Breast epithelium (tissue), 4 donors: ENCODE measurements at regions not wholly inside any gene's neighbourhood (a gene's known extent, or its start where the extent isn't known, plus 50 kb on each side); places are given as distances from the start of the nearest gene placed in this dataset.

Experiments used
- DNase-seq, 2 donors: peaks; one replicate each; pipeline ENCODE4 v3.0.0-alpha.2; 2019; ENCODE audit warnings: low spot score in 2 of 2
- H3K27ac ChIP-seq, 2 donors: fragments of 200-600 bp; sonication (generic) in 1 of 2; one replicate each; pipeline ENCODE4 v1.5.1; 2016 to 2019; ENCODE audit warnings: mild to moderate bottlenecking in 1 of 2
- H3K27me3 ChIP-seq, 2 donors: fragments of 200-600 bp; sonication (generic) in 1 of 2; one replicate each; pipeline versions ENCODE4 v1.5.1 to v1.6.0; 2017 to 2019; ENCODE audit warnings: control low read depth in 1 of 2, mild to moderate bottlenecking in 1 of 2
- H3K36me3 ChIP-seq: fragments of 200-600 bp; one replicate; pipeline ENCODE4 v1.5.1; 2019
- H3K4me1 ChIP-seq, 2 donors: fragments of 200-600 bp; sonication (generic); one replicate each; pipeline ENCODE4 v1.5.1; 2016 to 2019; ENCODE audit warnings: control low read depth in 1 of 2
- H3K4me3 ChIP-seq, 3 donors: fragments of 200-600 bp; sonication (generic); 1 replicate in 2 of 3; 2 replicates in 1 of 3; pipeline ENCODE4 v1.5.1; 2016 to 2019; ENCODE audit warnings: mild to moderate bottlenecking in 3 of 3, moderate library complexity in 2 of 3
- H3K9me3 ChIP-seq, 2 donors: fragments of 200-600 bp; sonication (generic) in 1 of 2; one replicate each; pipeline ENCODE4 v1.5.1; 2016 to 2019; ENCODE audit warnings: control low read depth in 1 of 2
- POLR2A ChIP-seq: fragments of 450-650 bp; IDR thresholded peaks from one replicate; pipeline ENCODE4 v1.6.1; 2016; ENCODE audit warnings: antibody characterized with exemption, mild to moderate bottlenecking, moderate library complexity
- POLR2AphosphoS5 ChIP-seq, 3 donors: sonication (generic); formaldehyde crosslinking; IDR thresholded peaks; one replicate each; pipeline ENCODE4 v1.6.1; 2017; ENCODE audit warnings: antibody characterized with exemption in 3 of 3
- intact Hi-C: fragments of 100-400 bp; cut with DNase I; formaldehyde crosslinking; loops from one replicate; pipeline ENCODE4 v1.15.1; 2023; ENCODE audit warnings: low total_unique reads
- TF ChIP-seq, protein P1 (sequence below), 3 donors: fragments of 450-650 bp; IDR thresholded peaks; one replicate each; pipeline ENCODE4 v1.5.1; 2016 to 2017; ENCODE audit warnings: antibody characterized with exemption in 3 of 3, mild to moderate bottlenecking in 3 of 3, moderate library complexity in 3 of 3

DNA sequence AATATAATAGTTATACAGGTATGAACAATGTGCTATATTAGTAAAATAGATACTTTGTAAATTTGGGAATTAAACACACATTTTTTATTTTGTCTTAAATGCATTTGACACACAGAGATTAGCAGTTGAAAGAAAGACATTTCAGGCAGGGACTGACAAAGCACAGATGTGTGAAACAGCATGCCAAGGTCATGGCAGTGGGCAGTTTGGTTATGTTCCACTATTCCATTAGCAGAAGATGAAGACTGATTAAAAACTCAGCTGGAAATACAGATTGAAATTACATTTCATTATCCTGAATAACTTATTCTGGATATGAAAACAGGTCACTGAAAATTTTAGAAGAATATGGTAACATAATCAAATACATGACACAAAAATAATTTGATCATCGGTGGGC is 669.8 kb upstream of the LRFN5 start:
- no peak for DNase-seq
- intact Hi-C loops = no loop called here
- TF ChIP-seq, protein P1, sequence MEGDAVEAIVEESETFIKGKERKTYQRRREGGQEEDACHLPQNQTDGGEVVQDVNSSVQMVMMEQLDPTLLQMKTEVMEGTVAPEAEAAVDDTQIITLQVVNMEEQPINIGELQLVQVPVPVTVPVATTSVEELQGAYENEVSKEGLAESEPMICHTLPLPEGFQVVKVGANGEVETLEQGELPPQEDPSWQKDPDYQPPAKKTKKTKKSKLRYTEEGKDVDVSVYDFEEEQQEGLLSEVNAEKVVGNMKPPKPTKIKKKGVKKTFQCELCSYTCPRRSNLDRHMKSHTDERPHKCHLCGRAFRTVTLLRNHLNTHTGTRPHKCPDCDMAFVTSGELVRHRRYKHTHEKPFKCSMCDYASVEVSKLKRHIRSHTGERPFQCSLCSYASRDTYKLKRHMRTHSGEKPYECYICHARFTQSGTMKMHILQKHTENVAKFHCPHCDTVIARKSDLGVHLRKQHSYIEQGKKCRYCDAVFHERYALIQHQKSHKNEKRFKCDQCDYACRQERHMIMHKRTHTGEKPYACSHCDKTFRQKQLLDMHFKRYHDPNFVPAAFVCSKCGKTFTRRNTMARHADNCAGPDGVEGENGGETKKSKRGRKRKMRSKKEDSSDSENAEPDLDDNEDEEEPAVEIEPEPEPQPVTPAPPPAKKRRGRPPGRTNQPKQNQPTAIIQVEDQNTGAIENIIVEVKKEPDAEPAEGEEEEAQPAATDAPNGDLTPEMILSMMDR (IDR thresholded peaks at IDR 0.05) = no peak
- TF ChIP-seq POLR2AphosphoS5 (IDR thresholded peaks at IDR 0.05) (no peak), POLR2A (no peak)
- Histone ChIP-seq H3K27ac (no peak overlapping the region), H3K9me3 (no peaks in the 10 kb centered on the region), H3K36me3 (no peaks in the 10 kb centered on the region), H3K4me3 (no peak overlapping the region), H3K27me3 (no peaks in the 10 kb centered on the region), H3K4me1 (no peaks in the 10 kb centered on the region)

DNA sequence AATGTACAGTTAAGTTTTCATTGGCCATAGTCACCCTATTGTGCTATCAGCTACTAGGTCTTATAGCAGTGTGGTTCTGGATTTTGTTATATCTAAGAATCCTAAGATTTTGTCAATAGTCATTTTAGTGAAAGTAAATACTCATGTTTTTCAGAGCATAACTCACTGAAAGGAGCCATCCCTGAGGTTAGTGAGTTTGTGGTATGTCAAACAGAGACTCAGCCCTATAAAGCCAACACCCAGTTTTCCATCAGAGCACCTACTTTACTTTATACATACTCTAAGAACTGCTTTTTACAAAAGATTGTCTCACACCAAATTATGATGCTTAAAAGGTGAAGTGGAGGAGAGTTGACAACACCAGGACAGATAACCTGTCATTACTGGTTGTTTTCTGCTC is 686.3 kb upstream of the LRFN5 start:
- no peak for DNase-seq
- TF ChIP-seq POLR2AphosphoS5 (IDR thresholded peaks at IDR 0.05) = no peak
- TF ChIP-seq, protein P1 (IDR thresholded peaks at IDR 0.05) = no peak
- no peaks in the 10 kb centered on the region for H3K4me1 ChIP-seq
- no peaks in the 10 kb centered on the region for H3K27me3 ChIP-seq
- H3K27ac ChIP-seq = no peak overlapping the region
- intact Hi-C loops = no loop called here
- H3K9me3 ChIP-seq = peaks cover 0 to 3% of the 10 kb centered on the region in 2 donors
- no peak overlapping the region for H3K4me3 ChIP-seq
- no peaks in the 10 kb centered on the region for H3K36me3 ChIP-seq

DNA sequence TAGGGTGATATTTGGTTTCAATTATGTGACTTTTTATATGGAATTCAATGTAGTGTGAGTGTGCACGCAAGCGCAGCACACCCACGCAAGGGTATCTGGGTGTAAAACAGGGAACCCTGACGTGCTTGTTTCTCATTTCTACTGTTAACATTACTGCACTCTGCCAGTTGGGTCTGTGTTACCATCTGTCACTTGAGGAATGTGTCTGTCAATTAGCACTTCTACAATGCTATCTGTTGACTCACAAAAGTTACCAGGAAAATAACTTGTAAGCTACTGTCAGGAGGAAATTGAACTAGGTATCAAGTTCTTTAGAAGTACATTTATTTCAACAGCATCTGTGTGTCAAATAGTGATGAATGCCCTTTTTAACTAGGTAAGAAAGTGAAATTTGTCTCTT is 695.5 kb upstream of the LRFN5 start:
- Histone ChIP-seq H3K9me3 (no peaks in the 10 kb centered on the region), H3K27me3 (no peaks in the 10 kb centered on the region), H3K4me3 (no peak overlapping the region), H3K27ac (no peak overlapping the region), H3K36me3 (no peaks in the 10 kb centered on the region), H3K4me1 (no peaks in the 10 kb centered on the region)
- TF ChIP-seq POLR2A (no peak), POLR2AphosphoS5 (IDR thresholded peaks at IDR 0.05) (no peak)
- TF ChIP-seq, protein P1 (IDR thresholded peaks at IDR 0.05) = no peak
- intact Hi-C loops = no loop called here
- no peak for DNase-seq

DNA sequence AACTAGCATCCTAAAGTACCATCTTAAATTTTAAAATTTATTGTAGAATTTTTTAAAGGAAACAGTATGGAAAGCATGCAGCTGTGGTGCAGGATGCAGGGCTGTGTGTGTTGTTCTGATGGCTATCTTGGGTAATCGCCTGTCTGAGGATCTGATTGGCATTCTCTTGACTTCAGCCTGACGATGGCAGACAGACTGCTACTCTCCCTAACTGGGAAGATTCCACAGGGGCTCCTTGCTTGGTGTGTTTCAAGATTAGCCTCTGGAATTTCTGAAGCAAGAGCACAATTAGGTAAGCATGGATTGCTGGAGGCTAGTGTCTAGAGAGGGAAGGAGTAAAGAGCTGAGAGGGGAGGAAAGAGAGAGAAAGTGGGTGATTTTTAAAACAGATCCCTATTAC is 696.8 kb upstream of the LRFN5 start:
- DNase-seq = no peak
- Histone ChIP-seq H3K4me1 (no peaks in the 10 kb centered on the region), H3K27me3 (no peaks in the 10 kb centered on the region), H3K4me3 (no peak overlapping the region), H3K27ac (no peak overlapping the region), H3K9me3 (no peaks in the 10 kb centered on the region), H3K36me3 (no peaks in the 10 kb centered on the region)
- intact Hi-C loops = no loop called here
- TF ChIP-seq, protein P1 (IDR thresholded peaks at IDR 0.05) = no peak
- TF ChIP-seq POLR2A (no peak), POLR2AphosphoS5 (IDR thresholded peaks at IDR 0.05) (no peak)

DNA sequence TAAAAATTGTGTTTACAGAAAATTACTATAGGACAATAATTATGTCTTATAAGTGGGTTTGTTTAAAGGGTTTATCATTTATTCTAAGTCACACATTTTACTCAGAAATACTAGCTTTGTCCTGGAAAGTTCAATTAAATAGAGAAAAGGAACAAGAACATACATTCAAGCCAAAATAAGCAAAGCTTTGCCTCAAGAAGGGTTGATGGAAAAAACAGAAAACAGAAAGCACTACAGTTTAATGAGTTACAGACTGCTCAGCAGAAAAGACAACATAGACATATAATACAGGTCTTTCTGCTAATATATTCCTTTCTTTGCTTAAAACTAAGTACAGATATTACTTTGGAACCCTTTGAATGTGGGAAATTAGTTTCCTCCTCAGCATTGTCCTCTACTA is 703.0 kb upstream of the LRFN5 start:
- no peaks in the 10 kb centered on the region for H3K9me3 ChIP-seq
- no peak overlapping the region for H3K27ac ChIP-seq
- no peak overlapping the region for H3K4me3 ChIP-seq
- no peaks in the 10 kb centered on the region for H3K36me3 ChIP-seq
- no peaks in the 10 kb centered on the region for H3K27me3 ChIP-seq
- no peak for DNase-seq
- intact Hi-C loops = no loop called here
- no peaks in the 10 kb centered on the region for H3K4me1 ChIP-seq
- TF ChIP-seq POLR2A = no peak
- TF ChIP-seq, protein P1 (IDR thresholded peaks at IDR 0.05) = no peak
